Motor neuron (in vitro differentiated cells): ENCODE measurements at regions not wholly inside any gene's neighbourhood (a gene's known extent, or its start where the extent isn't known, plus 50 kb on each side); places are given as distances from the start of the nearest gene placed in this dataset.
"Not testable (repeated sequence)": the region's sequence is repeated elsewhere in the genome, so short reads cannot be mapped to it uniquely, and the experiment has no call there.

ENCODE experiments used
- ATAC-seq, 8 experiments: fragments of 200-7000 bp; cut with Tn5 transposase; replicated peaks in 6 of 8; 2 replicates each; pipeline ENCODE4 v1.8.0; 2021; ENCODE audit warnings: mild to moderate bottlenecking in 8 of 8, moderate library complexity in 8 of 8
- H3K27ac ChIP-seq, 2 donors: fragments of 250-450 bp; sonication (Bioruptor Pico); 2 replicates each; pipeline ENCODE4 v1.9.0; 2021; ENCODE audit warnings: antibody characterized with exemption in 2 of 2, mild to moderate bottlenecking in 2 of 2, moderate library complexity in 1 of 2
- H3K4me1 ChIP-seq, 2 donors: fragments of 250-450 bp; sonication (Bioruptor Pico); replicated peaks in 1 of 2; 2 replicates each; pipeline ENCODE4 v1.6.1; 2021; ENCODE audit warnings: antibody characterized with exemption in 2 of 2, mild to moderate bottlenecking in 2 of 2, moderate library complexity in 1 of 2
- H3K4me3 ChIP-seq, 5 donors: fragments of 250-450 bp; sonication (Bioruptor Pico); 2 replicates each; pipeline ENCODE4 v1.9.0; 2021; ENCODE audit warnings: antibody characterized with exemption in 5 of 5, mild to moderate bottlenecking in 5 of 5, moderate library complexity in 4 of 5
- WGBS, 10 experiments: fragments of 450-650 bp; shearing (Covaris generic); methylation state at CpG; one replicate each; pipeline ENCODE4 v1.0.0; 2022; 5-methylcytosine and 5-hydroxymethylcytosine counted together
- in situ Hi-C, 9 experiments: fragments of 400-800 bp; cut with MboI; loops; one replicate each; pipeline ENCODE4 v1.15.0; 2021; ENCODE audit warnings: low sequenced_read_pairs in 9 of 9, low pct_unique_long_range_greater_than_20kb in 2 of 9; ENCODE audit not compliant: unreplicated experiment in 9 of 9

DNA sequence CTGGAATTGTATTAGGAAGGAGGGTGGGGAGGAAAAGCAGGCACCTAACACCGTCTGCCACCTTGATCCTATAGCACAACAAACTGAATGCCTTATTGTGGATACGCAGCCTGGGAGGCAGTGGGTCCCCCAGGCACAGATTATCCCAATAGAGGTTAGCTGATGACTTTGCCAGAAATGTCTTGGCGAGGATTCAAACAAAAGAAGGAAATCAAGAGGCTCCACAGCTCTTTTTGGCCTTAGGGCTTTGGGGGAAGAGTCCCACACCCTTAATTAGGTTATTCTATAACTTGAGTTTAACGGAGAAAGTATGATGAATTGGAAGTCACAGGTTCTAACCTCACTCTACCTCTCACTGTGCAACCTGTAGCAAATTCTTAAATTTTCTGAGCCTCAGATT, 102.0 kb downstream of the MRPL14 start:
- 20 to 100% (median 76%) methylated on average over 1 to 4 of the region's 4 CpGs for WGBS, 10 experiments
- Histone ChIP-seq H3K4me3 (no peak overlapping the region), H3K4me1 (peaks cover 0 to 5% of the 10 kb centered on the region in 2 donors), H3K27ac (no peak overlapping the region)
- in situ Hi-C loops, result no loop called here
- ATAC-seq, result peak in 3 of 8 experiments; percentile 7 to 57 (median 8)

DNA sequence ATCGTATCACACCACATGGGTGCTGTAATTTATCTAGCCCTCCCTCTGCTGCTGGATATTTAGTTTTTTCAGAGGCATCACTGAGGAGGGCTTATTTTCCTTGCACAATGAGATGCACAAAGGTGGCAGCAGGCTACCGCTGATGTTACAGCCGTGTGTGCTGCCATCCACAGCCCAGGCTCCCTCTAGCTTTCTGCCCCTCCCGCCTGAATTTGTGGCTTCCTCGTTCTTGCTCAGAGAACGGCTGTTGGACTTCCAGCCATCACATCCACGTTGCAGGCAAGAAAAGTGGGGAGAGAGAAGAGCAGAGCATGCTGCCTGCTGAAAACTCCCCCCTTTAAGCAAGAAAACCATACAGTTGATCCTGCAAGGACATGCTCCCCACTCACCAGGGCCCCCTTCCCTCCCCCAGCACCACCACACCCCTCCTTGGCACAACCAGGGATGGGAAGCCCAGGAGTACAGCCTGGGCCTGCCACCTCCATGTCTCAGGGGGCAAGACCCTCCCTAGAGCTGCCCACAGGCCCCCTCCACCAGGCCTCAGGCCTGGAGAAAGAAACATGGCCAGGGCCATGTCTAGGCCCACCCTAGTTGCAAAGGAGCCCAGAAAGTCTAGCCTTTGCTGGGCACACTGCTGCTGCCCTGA, 102.6 kb downstream of the MRPL14 start:
- Histone ChIP-seq H3K4me1 (peaks cover 0 to 5% of the 10 kb centered on the region in 2 donors), H3K4me3 (no peak overlapping the region), H3K27ac (no peak overlapping the region)
- peak in 5 of 8 experiments; percentile 39 to 76 (median 56) for ATAC-seq
- in situ Hi-C loops, result no loop called here
- WGBS, 10 experiments, result 58 to 100% (median 75%) methylated on average over 1 to 5 of the region's 7 CpGs; no CpG with 5 or more reads in 2 of the 10 experiments

DNA sequence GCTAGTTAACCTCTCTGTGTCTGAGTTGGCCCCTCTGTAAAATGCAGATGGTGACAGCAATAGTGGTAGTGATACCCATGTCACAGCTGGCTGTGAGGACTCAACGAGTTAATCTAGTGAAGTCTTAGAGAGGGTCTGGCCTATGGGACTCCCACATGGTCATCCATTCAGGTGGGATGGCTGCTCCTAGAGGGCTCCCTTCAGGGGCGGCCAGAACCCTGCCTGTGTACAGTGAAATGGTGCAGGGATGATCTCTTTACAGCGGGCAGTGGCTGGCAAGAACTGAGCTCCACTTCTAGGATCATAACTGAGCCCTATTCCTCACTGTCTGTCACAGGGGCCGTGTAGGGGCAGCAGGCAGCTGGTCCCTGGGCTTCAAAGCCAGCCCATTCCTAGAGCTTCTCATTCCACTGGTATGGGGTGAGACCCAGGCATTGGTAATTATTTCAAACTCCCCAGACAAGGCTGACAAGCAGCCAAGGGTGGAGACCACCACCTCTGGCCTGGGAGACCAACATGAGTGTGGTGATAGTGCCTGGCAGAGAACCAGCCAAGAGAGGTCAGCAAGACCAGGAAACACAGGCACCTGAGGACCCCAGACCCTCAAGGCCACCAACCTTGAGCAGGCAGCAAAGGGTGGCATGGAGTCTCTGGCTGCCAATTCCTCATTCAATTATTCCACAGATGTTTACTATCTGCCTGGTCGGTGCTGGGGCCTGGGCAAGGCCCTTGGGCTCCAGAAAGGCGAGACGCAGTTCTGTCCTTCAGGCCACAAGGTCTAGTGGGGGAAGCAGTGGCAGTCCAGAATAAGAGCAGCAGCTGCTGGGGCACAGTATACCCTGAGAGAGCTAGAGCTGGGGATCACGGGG, 103.4 kb downstream of the MRPL14 start:
- in situ Hi-C loops, result no loop called here
- ATAC-seq, result peak in 2 of 8 experiments; percentile 4 to 23
- Histone ChIP-seq H3K4me3 (no peak overlapping the region), H3K4me1 (peaks cover 0 to 5% of the 10 kb centered on the region in 2 donors), H3K27ac (no peak overlapping the region)
- WGBS, 10 experiments, result 0 to 100% (median 100%) methylated on average over 1 to 6 of the region's 8 CpGs; no CpG with 5 or more reads in 4 of the 10 experiments

DNA sequence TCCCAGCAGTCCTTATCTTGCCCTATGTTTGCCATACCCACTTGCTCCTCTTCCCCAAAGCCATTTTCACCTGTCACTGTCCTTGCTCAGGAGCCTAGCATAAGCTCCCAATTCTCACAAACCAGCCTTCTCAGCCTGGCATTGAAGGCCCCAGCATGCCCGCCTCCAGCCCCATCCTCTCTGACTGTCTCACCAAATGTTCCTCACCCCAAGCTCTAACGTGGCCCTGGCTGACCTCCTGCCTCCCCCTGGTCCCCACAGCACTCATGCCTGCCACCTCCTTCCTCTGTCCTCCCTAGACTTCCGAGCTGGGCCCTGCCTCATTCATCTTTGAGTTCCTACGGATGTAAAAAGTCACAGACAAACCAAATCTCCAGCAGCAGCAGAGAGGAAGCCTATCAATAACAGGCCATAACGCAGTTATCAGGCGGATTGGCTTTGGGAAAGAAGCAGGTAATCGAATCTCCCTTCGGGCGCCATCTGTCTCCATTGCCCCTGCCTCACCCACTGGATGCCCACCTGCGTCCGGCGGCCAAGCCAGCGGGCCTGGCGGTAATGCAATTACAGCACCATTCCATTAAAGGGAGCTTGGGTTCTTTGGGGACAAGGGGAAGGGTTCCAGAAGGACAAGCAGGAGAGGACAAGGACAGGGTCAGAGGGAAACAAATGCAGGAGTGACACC, 104.4 kb downstream of the MRPL14 start:
- Histone ChIP-seq H3K4me1 (peaks cover 0 to 5% of the 10 kb centered on the region in 2 donors), H3K27ac (no peak overlapping the region), H3K4me3 (no peak overlapping the region)
- no peak for ATAC-seq
- in situ Hi-C loops, result no loop called here
- WGBS, 10 experiments, result 60 to 100% (median 82%) methylated on average over 2 to 13 of the region's 14 CpGs; no CpG with 5 or more reads in 3 of the 10 experiments

DNA sequence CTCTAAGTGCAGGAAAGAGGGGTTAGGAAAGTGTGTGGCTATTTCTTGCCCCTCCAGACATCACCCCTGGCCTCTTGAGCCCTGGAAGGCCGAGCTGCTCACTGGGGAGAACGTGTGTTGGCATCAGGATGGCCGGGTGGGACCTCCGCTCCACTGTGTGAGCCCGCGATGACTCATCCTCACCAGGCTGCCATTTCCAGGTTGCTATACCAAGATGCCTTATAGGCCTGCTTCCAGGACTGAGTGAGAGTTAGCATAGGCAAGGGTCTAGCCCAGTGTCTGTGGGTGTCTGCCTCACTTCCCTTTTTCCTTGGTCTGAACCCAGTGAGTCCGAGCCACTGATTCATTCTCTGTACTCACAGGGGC, 105.0 kb downstream of the MRPL14 start:
- H3K4me1 ChIP-seq, result peaks cover 0 to 5% of the 10 kb centered on the region in 2 donors
- peak in 5 of 8 experiments; percentile 17 to 74 (median 62) for ATAC-seq
- H3K27ac ChIP-seq, result no peak overlapping the region
- in situ Hi-C loops, result no loop called here
- H3K4me3 ChIP-seq, result no peak overlapping the region
- WGBS, 10 experiments, result 20 to 87% (median 70%) methylated on average over 1 to 6 of the region's 7 CpGs; no CpG with 5 or more reads in 4 of the 10 experiments

DNA sequence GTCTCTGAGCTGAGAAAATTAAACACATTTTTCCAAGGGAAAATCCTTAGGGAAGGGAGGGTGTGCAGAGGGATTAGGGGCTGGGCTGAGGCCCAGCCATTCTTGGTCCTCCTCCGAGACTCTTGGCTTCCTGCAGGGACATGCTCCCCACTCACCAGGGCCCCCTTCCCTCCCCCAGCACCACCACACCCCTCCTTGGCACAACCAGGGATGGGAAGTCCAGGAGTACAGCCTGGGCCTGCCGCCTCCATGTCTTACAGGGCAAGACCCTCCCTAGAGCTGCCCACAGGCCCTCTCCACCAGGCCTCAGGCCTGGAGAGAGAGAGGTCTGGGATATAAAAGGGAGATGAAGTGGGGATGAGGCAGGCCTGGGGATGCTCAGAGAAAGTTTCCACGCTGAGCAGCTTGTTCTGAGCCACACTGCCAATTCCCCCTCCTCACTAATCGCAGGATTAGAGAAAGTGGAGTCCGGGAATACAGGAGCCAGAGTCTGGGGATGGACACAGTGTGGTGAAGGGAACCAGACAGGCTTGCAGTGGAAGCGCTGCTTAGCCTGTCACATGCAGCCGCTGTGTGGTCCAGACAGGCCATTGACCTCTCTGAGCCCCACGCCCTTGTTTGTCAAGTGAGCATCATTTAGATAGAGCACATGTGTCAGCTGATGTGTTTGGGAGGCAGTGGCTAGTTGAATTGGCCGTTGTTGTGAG, 105.5 kb downstream of the MRPL14 start:
- Histone ChIP-seq H3K4me3 (no peak overlapping the region), H3K27ac (no peak overlapping the region), H3K4me1 (peaks cover 0 to 5% of the 10 kb centered on the region in 2 donors)
- WGBS, 10 experiments, result 56 to 100% (median 83%) methylated on average over 1 to 4 of the region's 9 CpGs; no CpG with 5 or more reads in 3 of the 10 experiments
- peak in 4 of 8 experiments; percentile 17 to 46 (median 20) for ATAC-seq
- in situ Hi-C loops, result no loop called here

DNA sequence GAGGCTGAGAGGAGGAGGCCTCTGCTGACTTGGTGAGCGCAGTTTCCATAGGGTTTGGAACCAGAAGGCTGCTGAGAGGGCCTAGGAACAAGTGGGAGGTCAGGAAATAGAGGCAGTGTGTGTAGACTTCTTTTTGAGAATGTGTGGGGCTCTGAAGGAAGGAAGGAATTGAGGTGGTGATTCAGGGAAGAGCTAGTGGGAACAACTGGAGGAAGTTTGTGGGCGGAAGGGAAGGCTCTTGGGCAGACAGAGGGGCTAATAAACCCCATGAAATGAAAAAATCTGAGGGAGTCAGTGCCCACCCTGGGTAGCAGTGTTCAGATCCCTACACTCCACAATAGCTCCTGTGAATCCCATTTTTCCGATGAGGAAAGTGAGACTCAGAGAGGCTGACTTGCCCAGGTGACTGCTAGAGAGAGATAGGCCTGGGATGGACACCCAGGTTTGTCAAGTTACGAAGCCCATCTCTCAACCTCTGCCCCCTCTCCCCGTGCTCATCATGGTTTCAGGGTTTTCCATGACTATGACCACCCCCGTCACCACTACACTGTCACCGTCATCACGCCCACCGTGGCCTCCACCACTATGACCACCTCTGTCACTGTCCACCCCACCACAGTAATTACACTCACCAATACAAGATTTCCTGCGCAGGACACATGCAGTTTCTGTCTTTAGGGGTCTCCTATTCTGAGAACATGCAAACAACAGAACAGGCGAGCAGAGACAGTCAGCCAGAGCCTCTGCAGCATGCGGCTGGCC, 106.4 kb downstream of the MRPL14 start:
- Histone ChIP-seq H3K27ac (no peak overlapping the region), H3K4me1 (peaks cover 0 to 7% of the 10 kb centered on the region in 2 donors), H3K4me3 (no peak overlapping the region)
- WGBS, 10 experiments, result 84 to 100% (median 94%) methylated on average over 1 to 7 of the region's 12 CpGs; no CpG with 5 or more reads in 1 of the 10 experiments
- ATAC-seq, result no peak
- in situ Hi-C loops, result no loop called here

DNA sequence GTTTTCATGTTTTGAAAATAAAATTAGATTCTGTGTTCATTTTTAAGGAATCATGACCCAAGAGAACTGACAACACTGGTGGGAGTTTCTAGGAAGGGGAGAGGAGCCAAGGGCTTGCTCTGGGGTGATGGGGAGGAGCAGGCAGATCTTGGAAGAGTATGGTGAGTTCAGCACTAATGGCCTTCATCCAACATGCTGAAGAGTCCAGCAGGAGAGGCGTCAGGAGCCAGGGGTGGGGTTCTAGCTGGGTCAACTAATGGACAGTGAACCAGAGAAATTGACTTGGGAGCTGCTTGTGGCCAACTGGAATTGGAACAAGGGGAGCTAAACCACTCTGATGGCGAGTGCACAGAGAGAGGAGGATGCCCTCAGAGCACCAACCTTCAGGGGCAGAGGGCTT, 107.1 kb downstream of the MRPL14 start:
- peak in 2 of 8 experiments; percentile 73 to 74 for ATAC-seq
- in situ Hi-C loops, result no loop called here
- no peak overlapping the region for H3K4me3 ChIP-seq
- WGBS, 10 experiments, result 20 to 93% (median 83%) methylated on average over 1 to 2 of the region's 2 CpGs; no CpG with 5 or more reads in 5 of the 10 experiments
- peaks cover 0 to 7% of the 10 kb centered on the region in 2 donors for H3K4me1 ChIP-seq
- no peak overlapping the region for H3K27ac ChIP-seq

DNA sequence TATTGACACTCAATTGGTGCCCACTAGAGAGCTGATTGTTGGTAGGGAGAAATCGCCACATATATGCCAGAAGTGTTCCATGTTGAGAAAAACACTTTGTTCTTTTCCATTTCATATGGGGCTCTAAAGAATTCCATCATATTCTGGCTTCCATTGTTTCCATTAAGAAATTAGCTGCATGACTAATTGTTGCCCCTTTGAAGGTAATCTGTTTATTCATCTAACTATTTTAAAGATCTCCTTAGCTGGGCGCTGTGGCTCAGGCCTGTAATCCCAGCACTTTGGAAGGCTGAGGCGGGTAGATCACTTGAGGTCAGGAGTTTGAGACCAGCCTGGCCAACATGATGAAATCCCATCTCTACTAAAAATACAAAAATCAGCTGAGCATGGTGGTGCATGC, 109.9 kb downstream of the MRPL14 start:
- H3K4me1 ChIP-seq, in situ Hi-C loops, ATAC-seq, H3K4me3 ChIP-seq, H3K27ac ChIP-seq: not testable (repeated sequence)
- WGBS, 10 experiments, result 75 to 100% (median 100%) methylated on average over 1 to 2 of the region's 3 CpGs; no CpG with 5 or more reads in 1 of the 10 experiments

DNA sequence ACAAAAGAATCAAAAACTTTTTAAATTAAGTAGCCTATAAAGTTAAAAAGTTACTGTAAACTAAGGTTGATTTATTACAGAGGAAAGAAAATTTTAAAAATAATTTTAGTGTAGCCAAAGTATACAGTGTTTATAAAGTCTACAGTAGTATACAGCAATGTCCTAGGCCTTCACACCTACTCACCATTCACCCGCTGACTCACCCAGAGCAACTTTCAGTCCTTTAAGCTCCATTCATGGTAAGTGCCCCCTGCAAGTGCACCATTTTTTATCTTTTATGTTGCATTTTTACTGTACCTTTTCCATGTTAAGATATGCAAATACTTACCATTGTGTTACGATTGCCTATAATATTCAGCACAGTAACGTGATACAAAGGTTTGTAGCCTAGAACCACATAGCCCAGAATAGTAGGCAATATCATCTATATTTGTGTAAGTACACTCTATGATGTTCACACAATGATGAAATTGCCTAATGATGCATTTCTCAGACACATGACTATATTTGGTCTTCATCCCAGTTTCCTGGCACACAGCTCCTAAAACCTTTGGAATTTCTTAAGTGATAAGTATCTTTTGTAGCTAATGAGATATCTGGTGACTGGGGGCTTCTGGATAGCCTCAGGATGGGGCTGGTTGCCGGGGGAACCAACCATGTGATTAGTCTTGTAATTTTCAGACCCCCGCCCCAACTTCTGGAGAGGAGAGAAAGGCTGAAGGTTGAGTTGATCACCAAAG, 111.0 kb downstream of the MRPL14 start:
- no peak overlapping the region for H3K27ac ChIP-seq
- peak in 2 of 8 experiments; percentile 41 to 56 for ATAC-seq
- WGBS, 10 experiments, result 83 to 100% (median 88%) methylated on average over 1 to 5 of the region's 5 CpGs; no CpG with 5 or more reads in 1 of the 10 experiments
- in situ Hi-C loops, result no loop called here
- no peak overlapping the region for H3K4me3 ChIP-seq
- H3K4me1 ChIP-seq, result peaks cover 0 to 2% of the 10 kb centered on the region in 2 donors

DNA sequence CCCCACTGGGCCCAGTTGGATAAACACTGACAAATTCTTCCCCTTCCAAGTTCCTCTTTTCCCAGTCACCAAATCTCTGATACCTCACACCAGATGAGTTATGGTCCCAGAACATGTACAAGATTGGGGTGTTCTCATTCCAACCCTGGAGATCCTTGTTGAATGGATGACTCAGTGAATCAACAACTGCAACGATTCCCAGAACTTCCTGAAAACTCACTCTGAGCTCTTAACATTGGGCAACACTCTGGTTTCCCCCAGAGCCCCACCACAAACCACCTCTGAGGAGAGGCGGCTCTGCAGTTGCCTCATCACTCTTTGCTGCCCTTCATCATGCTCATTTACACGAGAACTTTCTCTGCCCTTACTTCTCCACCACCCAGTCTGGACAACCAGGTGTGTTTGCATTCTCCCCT, 115.2 kb downstream of the MRPL14 start:
- H3K27ac ChIP-seq, result no peak overlapping the region
- H3K4me1 ChIP-seq, result peaks cover 2 to 6% of the 10 kb centered on the region in 2 donors
- ATAC-seq, result no peak
- 13 to 100% (median 85%) methylated on average over 1 to 3 of the region's 3 CpGs; no CpG with 5 or more reads in 3 of the 10 experiments for WGBS, 10 experiments
- in situ Hi-C loops, result no loop called here
- no peak overlapping the region for H3K4me3 ChIP-seq
